ACC112 (cell line): ENCODE measurements at regions not wholly inside any gene's neighbourhood (a gene's known extent, or its start where the extent isn't known, plus 50 kb on each side); places are given as distances from the start of the nearest gene placed in this dataset.

Experiments
- H2AFZ ChIP-seq: fragments of 200-600 bp; sonication (generic); one replicate; pipeline ENCODE4 v1.6.0; 2017; ENCODE audit warnings: antibody characterized with exemption, low read length; ENCODE audit not compliant: unreplicated experiment
- H3K27ac ChIP-seq: fragments of 200-600 bp; sonication (generic); 2 replicates; pipeline ENCODE4 v1.5.1; 2014; ENCODE audit warnings: low read depth, mild to moderate bottlenecking, antibody characterized with exemption, low read length, moderate library complexity
- H3K27me3 ChIP-seq: fragments of 200-600 bp; sonication (generic); 2 replicates; pipeline ENCODE4 v1.6.1; 2014; ENCODE audit warnings: mild to moderate bottlenecking, antibody characterized with exemption, low read length, moderate library complexity, mixed read lengths; ENCODE audit not compliant: insufficient read depth
- H3K36me3 ChIP-seq: fragments of 200-600 bp; sonication (generic); 2 replicates; pipeline ENCODE4 v1.6.1; 2016; ENCODE audit warnings: mild to moderate bottlenecking, antibody characterized with exemption, low read length, moderate library complexity, mixed read lengths; ENCODE audit not compliant: insufficient read depth
- H3K4me1 ChIP-seq: fragments of 200-600 bp; sonication (generic); one replicate; pipeline ENCODE4 v1.6.1; 2016; ENCODE audit warnings: low read length, mixed read lengths; ENCODE audit not compliant: insufficient read depth, unreplicated experiment, control insufficient read depth
- H3K4me3 ChIP-seq: fragments of 200-600 bp; sonication (generic); 2 replicates; pipeline ENCODE4 v1.5.1; 2014; ENCODE audit warnings: mild to moderate bottlenecking, low read depth, low read length
- H3K79me2 ChIP-seq: fragments of 200-600 bp; sonication (generic); one replicate; pipeline ENCODE4 v1.6.0; 2016; ENCODE audit warnings: low read length; ENCODE audit not compliant: control insufficient read depth, unreplicated experiment, insufficient read depth

GRCh38 chr9:86859056-86859455 lies 88.2 kb downstream of the GAS1 start:
- H3K27ac ChIP-seq = no peak overlapping the region
- H3K4me3 ChIP-seq = no peak overlapping the region
- H3K4me1 ChIP-seq = peaks cover 8% of the 10 kb centered on the region
- H3K27me3 ChIP-seq = peaks cover 3% of the 10 kb centered on the region; the same call in 1 of the 2 replicates
- no peak overlapping the region for H2AFZ ChIP-seq
- no peaks in the 10 kb centered on the region for H3K36me3 ChIP-seq
- no peaks in the 10 kb centered on the region for H3K79me2 ChIP-seq

DNA sequence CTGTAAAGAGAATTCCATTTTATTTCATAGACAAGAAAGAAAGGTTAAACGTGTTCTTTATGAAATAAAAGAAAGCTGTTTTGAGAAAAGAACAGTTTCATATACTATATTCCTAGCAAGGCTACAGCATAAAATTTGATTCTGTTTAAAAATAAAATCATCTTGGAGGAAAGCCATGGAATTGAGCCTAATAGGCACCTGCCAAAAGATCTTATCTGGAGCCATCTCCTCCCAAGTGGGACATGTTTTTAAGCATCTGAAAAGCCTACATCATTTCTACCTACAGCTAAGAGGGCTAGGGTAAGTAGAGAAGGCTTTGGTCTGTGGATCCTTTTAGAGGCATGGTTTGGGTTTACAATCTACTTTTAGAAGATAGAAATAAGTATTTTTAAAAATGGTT lies 89.3 kb downstream of the GAS1 start:
- Histone ChIP-seq H3K27me3 (peaks cover 3% of the 10 kb centered on the region; the same call in 1 of the 2 replicates), H3K79me2 (no peaks in the 10 kb centered on the region), H3K4me1 (peaks cover 8% of the 10 kb centered on the region), H3K4me3 (no peak overlapping the region), H3K36me3 (no peaks in the 10 kb centered on the region), H2AFZ (no peak overlapping the region), H3K27ac (no peak overlapping the region)

- Histone ChIP-seq H2AFZ (no peak overlapping the region), H3K4me1 (peaks cover 8% of the 10 kb centered on the region), H3K4me3 (no peak overlapping the region), H3K27me3 (peaks cover 3% of the 10 kb centered on the region; the same call in 1 of the 2 replicates), H3K36me3 (no peaks in the 10 kb centered on the region), H3K79me2 (no peaks in the 10 kb centered on the region), H3K27ac (no peak overlapping the region)
Measured at GRCh38 chr9:86856259-86856658, 91.0 kb downstream of the GAS1 start.

DNA sequence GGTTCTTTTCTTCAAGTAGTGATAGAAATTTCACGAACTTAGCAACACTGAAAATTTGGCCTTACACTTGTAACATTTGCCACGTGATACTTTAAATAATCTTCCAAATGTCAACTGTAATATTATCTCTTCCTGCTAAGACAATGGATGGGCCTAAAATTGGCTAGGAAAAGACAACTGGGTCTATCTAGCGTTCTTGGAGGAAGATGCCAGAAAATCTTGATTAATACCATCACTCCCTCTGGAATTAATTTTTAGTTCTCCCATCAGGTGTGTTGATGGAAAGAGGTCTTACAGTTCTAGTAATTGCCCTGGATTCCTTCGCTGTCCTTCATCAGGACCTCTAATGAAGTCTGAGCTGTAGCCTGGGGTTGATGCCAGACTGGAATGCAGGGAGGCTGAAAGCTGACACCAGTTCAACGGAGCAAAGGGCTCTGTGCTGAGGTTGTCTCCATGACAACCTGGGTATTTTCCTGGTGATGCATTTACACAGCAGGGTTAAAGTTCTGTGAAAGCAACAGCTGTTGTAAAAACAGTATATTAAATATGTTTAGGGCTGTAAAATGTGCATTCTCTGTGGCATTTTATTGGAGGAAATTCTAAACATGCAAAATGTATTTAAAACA lies 92.3 kb downstream of the GAS1 start:
- Histone ChIP-seq H3K4me1 (peaks cover 8% of the 10 kb centered on the region), H3K79me2 (no peaks in the 10 kb centered on the region), H3K4me3 (no peak overlapping the region), H3K27ac (no peak overlapping the region), H3K27me3 (peaks cover 3% of the 10 kb centered on the region; the same call in 1 of the 2 replicates), H3K36me3 (no peaks in the 10 kb centered on the region), H2AFZ (no peak overlapping the region)

DNA sequence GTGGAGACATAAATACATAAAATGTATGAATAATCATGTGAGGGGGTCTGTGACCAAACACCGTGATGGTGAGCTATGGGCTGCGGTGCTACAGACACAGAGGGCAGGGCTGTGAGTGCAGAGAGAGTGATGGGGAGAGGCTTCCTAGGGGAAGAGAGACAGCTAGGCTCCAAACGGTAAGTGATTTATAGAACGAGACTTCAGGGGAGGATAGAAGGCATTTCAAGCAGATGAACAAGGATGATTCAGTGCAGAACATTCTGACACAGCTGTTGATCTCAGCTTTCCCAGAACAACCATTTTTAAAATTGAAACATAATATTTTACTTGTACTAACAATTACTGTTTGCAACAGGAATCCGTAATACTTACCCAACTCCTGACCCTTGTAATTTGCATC lies 100.7 kb downstream of the GAS1 start:
- Histone ChIP-seq H2AFZ (no peak overlapping the region), H3K4me3 (no peak overlapping the region), H3K27ac (no peak overlapping the region), H3K27me3 (peaks cover 8% of the 10 kb centered on the region; the same call in 1 of the 2 replicates), H3K79me2 (no peaks in the 10 kb centered on the region), H3K36me3 (no peaks in the 10 kb centered on the region), H3K4me1 (no peaks in the 10 kb centered on the region)

- Histone ChIP-seq H2AFZ (no peak overlapping the region), H3K27ac (no peak overlapping the region), H3K4me1 (no peaks in the 10 kb centered on the region), H3K4me3 (no peak overlapping the region), H3K27me3 (peaks cover 8% of the 10 kb centered on the region; the same call in 1 of the 2 replicates), H3K79me2 (no peaks in the 10 kb centered on the region), H3K36me3 (no peaks in the 10 kb centered on the region)
Measured at GRCh38 chr9:86843206-86843605, 104.1 kb downstream of the GAS1 start.

- no peaks in the 10 kb centered on the region for H3K36me3 ChIP-seq
- H3K27ac ChIP-seq = no peak overlapping the region
- no peak overlapping the region for H3K4me3 ChIP-seq
- H3K4me1 ChIP-seq = no peaks in the 10 kb centered on the region
- H2AFZ ChIP-seq = no peak overlapping the region
- peaks cover 13% of the 10 kb centered on the region; the same call in 1 of the 2 replicates for H3K27me3 ChIP-seq
- H3K79me2 ChIP-seq = no peaks in the 10 kb centered on the region
Measured at GRCh38 chr9:86842573-86842972, 104.7 kb downstream of the GAS1 start.

GRCh38 chr9:86839522-86839921 lies 107.8 kb downstream of the GAS1 start:
- Histone ChIP-seq H3K4me3 (no peak overlapping the region), H3K4me1 (no peaks in the 10 kb centered on the region), H3K36me3 (no peaks in the 10 kb centered on the region), H3K79me2 (no peaks in the 10 kb centered on the region), H3K27ac (no peak overlapping the region), H3K27me3 (peaks cover 15% of the 10 kb centered on the region; the same call in 1 of the 2 replicates), H2AFZ (no peak overlapping the region)

- Histone ChIP-seq H3K4me1 (no peaks in the 10 kb centered on the region), H3K36me3 (no peaks in the 10 kb centered on the region), H3K79me2 (no peaks in the 10 kb centered on the region), H3K27me3 (peaks cover 15% of the 10 kb centered on the region; the same call in 1 of the 2 replicates), H3K27ac (no peak overlapping the region), H3K4me3 (no peak overlapping the region), H2AFZ (no peak overlapping the region)
Measured at GRCh38 chr9:86838519-86839497, 108.5 kb downstream of the GAS1 start.

GRCh38 chr9:86837345-86837744 lies 110.0 kb downstream of the GAS1 start:
- Histone ChIP-seq H3K27ac (no peak overlapping the region), H3K79me2 (no peaks in the 10 kb centered on the region)

More at GRCh38 chr9:86837345-86837744, 110.0 kb downstream of the GAS1 start:
- Histone ChIP-seq H3K4me1 (no peaks in the 10 kb centered on the region), H2AFZ (no peak overlapping the region), H3K4me3 (no peak overlapping the region), H3K27me3 (peaks cover 11% of the 10 kb centered on the region; the same call in 1 of the 2 replicates), H3K36me3 (no peaks in the 10 kb centered on the region)
